Stomach (tissue), 4 donors: ENCODE measurements at regions not wholly inside any gene's neighbourhood (a gene's known extent, or its start where the extent isn't known, plus 50 kb on each side); places are given as distances from the start of the nearest gene placed in this dataset.

Experiments
- CTCF ChIP-seq, 7 experiments: fragments of 450-650 bp in 4 of 7; fragments of 200-600 bp in 3 of 7; sonication (generic) in 3 of 7; IDR thresholded peaks; one replicate each; pipeline ENCODE4 v1.5.1; 2016 to 2019; ENCODE audit warnings: antibody characterized with exemption in 7 of 7, control low read depth in 2 of 7, mild to moderate bottlenecking in 1 of 7
- EP300 ChIP-seq: sonication (generic); formaldehyde crosslinking; IDR thresholded peaks from one replicate; pipeline ENCODE4 v1.6.1; 2017; ENCODE audit warnings: antibody characterized with exemption
- POLR2A ChIP-seq, 4 donors: fragments of 450-650 bp; IDR thresholded peaks; one replicate each; pipeline ENCODE4 v1.6.1; 2016; ENCODE audit warnings: antibody characterized with exemption in 4 of 4, control low read depth in 2 of 4, mild to moderate bottlenecking in 1 of 4, moderate library complexity in 1 of 4
- POLR2AphosphoS5 ChIP-seq, 3 donors: sonication (generic); formaldehyde crosslinking; IDR thresholded peaks; one replicate each; pipeline ENCODE4 v1.6.1; 2016; ENCODE audit warnings: antibody characterized with exemption in 3 of 3

- TF ChIP-seq CTCF (IDR thresholded peaks at IDR 0.05): peak in 1 of 7 experiments; percentile 11
- no peak for TF ChIP-seq POLR2A (IDR thresholded peaks at IDR 0.05)
- TF ChIP-seq POLR2AphosphoS5 (IDR thresholded peaks at IDR 0.05): no peak
- TF ChIP-seq EP300: no peak
These were observed 111.4 kb downstream of the SIK1 start for GRCh38 chr21:43315244-43316137.
